Nephron progenitor cell (in vitro differentiated cells): ENCODE measurements at regions not wholly inside any gene's neighbourhood (a gene's known extent, or its start where the extent isn't known, plus 50 kb on each side); places are given as distances from the start of the nearest gene placed in this dataset.

Experiments used
- DNase-seq: peaks from one replicate; pipeline ENCODE4 v3.0.0; 2021
- H3K27ac Mint-ChIP-seq: 2 replicates; pipeline ENCODE4 v1.8.0; 2021; ENCODE audit warnings: mild to moderate bottlenecking, moderate library complexity, mixed read lengths
- H3K27me3 Mint-ChIP-seq: 2 replicates; pipeline ENCODE4 v1.8.0; 2021; ENCODE audit warnings: mild to moderate bottlenecking, low read depth, mixed read lengths; ENCODE audit not compliant: poor library complexity
- H3K36me3 Mint-ChIP-seq: 2 replicates; pipeline ENCODE4 v1.8.0; 2021; ENCODE audit warnings: low read depth, mixed read lengths
- H3K4me1 Mint-ChIP-seq: 2 replicates; pipeline ENCODE4 v1.8.0; 2021; ENCODE audit warnings: mixed read lengths
- H3K4me3 Mint-ChIP-seq: 2 replicates; pipeline ENCODE4 v1.8.0; 2021; ENCODE audit warnings: mild to moderate bottlenecking, moderate library complexity, mixed read lengths
- H3K9me3 Mint-ChIP-seq: 2 replicates; pipeline ENCODE4 v1.8.0; 2021; ENCODE audit warnings: mild to moderate bottlenecking, moderate library complexity, mixed read lengths
- TF ChIP-seq, protein P1 (sequence below): fragments of 200-600 bp; sonication (generic); IDR thresholded peaks from 2 replicates; pipeline ENCODE4 v1.5.0; 2021; ENCODE audit warnings: antibody characterized with exemption

DNA sequence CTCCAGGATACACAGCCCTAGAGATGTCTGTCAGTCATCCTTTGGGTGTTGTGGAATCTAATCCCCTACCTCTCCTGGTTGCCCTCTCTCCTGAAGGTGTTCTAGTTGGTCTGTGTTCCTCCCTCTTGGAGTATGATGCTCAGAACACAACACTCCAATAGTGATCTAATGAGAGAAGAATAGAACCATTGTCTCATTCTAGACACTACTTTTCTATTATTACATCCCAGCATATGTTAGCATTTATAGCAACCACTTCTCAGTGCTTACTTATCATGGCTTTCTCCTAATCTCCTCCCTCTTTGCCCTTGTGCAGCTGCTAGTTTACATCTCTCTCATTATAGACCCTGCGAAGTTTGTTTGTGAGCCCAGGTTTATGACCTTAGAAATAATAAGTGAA is 109.0 kb downstream of the UNC5CL start:
- DNase-seq = no peak

DNA sequence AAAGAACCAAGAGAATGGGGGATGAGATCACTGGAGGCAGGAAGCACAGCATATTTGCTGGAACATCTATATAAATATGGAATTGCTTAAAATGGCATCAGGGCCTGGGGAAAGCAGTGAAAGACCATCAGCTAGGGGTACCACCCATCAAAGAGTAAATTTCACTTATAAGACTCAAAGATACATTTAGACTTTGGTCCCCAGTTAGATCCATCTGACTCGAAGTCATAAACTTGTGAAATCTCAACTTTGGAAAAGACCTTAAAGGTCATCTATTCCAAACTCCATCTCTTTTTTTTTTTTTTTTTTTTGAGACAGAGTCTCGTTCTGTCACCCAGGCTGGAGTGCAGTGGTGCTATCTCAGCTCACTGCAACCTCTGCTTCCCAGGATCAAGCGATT is 109.8 kb downstream of the UNC5CL start:
- Mint-ChIP-seq H3K27me3 (peaks cover 11% of the 10 kb centered on the region), H3K9me3 (no peaks in the 10 kb centered on the region), H3K27ac (no peak overlapping the region), H3K36me3 (no peaks in the 10 kb centered on the region), H3K4me3 (no peak overlapping the region), H3K4me1 (peaks cover 29% of the 10 kb centered on the region)
- TF ChIP-seq, protein P1, sequence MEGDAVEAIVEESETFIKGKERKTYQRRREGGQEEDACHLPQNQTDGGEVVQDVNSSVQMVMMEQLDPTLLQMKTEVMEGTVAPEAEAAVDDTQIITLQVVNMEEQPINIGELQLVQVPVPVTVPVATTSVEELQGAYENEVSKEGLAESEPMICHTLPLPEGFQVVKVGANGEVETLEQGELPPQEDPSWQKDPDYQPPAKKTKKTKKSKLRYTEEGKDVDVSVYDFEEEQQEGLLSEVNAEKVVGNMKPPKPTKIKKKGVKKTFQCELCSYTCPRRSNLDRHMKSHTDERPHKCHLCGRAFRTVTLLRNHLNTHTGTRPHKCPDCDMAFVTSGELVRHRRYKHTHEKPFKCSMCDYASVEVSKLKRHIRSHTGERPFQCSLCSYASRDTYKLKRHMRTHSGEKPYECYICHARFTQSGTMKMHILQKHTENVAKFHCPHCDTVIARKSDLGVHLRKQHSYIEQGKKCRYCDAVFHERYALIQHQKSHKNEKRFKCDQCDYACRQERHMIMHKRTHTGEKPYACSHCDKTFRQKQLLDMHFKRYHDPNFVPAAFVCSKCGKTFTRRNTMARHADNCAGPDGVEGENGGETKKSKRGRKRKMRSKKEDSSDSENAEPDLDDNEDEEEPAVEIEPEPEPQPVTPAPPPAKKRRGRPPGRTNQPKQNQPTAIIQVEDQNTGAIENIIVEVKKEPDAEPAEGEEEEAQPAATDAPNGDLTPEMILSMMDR = no peak
- no peak for DNase-seq

More for the DNA sequence above, 109.0 kb downstream of the UNC5CL start:
- no peaks in the 10 kb centered on the region for H3K36me3 Mint-ChIP-seq
- H3K4me1 Mint-ChIP-seq = peaks cover 36% of the 10 kb centered on the region
- no peaks in the 10 kb centered on the region for H3K9me3 Mint-ChIP-seq
- TF ChIP-seq, protein P1 = no peak
- H3K27me3 Mint-ChIP-seq = peaks cover 11% of the 10 kb centered on the region
- no peak overlapping the region for H3K27ac Mint-ChIP-seq
- no peak overlapping the region for H3K4me3 Mint-ChIP-seq

DNA sequence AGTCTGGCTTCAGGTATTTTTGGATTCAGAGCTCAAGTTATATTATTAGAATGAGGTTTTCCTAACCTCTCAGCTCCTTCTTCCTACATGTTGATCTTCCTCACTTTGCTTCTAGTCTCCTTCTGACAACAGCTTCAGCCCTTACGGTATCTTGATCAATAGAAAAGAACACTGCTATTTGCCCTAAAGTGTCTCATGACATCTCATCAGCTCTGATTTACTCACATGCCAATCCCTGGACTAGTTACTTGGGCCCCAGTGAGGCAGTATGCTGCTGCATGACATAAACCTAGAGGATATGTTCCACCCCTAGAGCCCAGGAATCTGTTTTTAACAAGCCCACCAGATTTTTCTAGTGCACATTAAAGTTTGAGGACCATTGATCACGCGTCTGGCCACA is 110.3 kb downstream of the UNC5CL start:
- H3K9me3 Mint-ChIP-seq = no peaks in the 10 kb centered on the region
- no peak overlapping the region for H3K27ac Mint-ChIP-seq
- peaks cover 11% of the 10 kb centered on the region for H3K27me3 Mint-ChIP-seq
- peaks cover 24% of the 10 kb centered on the region for H3K4me1 Mint-ChIP-seq
- TF ChIP-seq, protein P1 = no peak
- no peak for DNase-seq
- no peak overlapping the region for H3K4me3 Mint-ChIP-seq
- H3K36me3 Mint-ChIP-seq = no peaks in the 10 kb centered on the region

DNA sequence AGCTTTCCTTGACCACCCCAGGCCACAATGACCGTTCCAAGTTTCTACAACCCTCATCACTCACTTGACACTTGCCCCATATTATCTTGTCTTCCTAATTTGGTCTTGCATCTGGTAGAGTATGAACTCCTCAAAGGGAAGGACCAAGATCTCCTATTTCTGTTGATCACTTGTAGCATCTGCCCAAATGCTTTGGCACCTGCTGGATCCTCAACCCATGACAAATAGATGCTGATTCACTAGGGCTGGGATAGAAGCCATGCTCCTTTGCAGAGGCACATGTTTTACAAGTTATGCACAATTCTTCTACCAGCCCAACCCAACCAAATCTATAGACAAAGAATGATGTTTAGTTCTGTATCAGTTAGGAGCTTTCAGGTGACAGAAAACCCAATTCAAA is 110.7 kb downstream of the UNC5CL start:
- no peaks in the 10 kb centered on the region for H3K9me3 Mint-ChIP-seq
- TF ChIP-seq, protein P1 = no peak
- H3K27me3 Mint-ChIP-seq = peaks cover 11% of the 10 kb centered on the region
- H3K27ac Mint-ChIP-seq = no peak overlapping the region
- H3K4me1 Mint-ChIP-seq = peaks cover 21% of the 10 kb centered on the region
- no peak for DNase-seq
- no peaks in the 10 kb centered on the region for H3K36me3 Mint-ChIP-seq
- no peak overlapping the region for H3K4me3 Mint-ChIP-seq

DNA sequence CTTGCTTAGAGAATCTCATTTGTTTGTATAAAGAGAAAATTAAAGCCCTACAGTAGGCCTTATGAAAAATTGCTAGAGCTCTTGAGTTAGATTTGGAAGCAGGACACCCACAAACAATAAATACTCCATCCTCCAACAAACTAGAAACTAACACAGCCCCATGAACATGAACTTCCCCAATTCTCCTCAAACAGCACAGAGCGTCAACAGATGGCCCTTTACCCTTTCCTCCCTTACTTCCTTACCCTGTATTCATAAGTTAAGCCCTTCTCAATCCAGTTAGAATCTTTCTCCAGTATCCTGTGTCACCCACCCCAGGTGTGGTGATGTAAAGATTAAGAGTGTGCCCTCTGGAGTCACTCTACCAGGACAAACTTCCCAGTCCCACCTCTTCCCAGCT is 113.7 kb downstream of the UNC5CL start:
- TF ChIP-seq, protein P1 = no peak
- Mint-ChIP-seq H3K36me3 (no peaks in the 10 kb centered on the region), H3K4me1 (peaks cover 21% of the 10 kb centered on the region), H3K27me3 (peaks cover 16% of the 10 kb centered on the region), H3K9me3 (no peaks in the 10 kb centered on the region), H3K27ac (no peak overlapping the region), H3K4me3 (no peak overlapping the region)
- DNase-seq = no peak

DNA sequence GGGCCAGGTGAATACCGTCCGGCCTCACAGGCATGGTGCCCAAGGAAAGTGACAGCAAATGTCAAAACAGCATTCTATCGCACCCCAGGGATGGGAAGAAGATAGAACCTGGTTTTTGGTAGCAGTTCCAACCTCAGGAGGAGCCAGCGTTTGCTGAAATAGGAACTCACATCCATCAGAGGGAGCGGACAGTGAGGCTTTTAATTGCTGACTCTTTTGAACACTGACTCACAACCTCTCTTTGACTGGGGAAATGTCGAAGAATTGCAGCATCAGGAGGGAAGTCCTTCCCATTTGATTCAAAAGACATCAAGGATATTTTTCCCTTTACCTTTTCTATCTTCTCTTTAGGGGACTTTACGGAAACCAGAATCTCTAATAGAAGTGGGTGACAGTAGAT is 114.2 kb downstream of the UNC5CL start:
- DNase-seq = no peak
- Mint-ChIP-seq H3K27ac (no peak overlapping the region), H3K9me3 (no peaks in the 10 kb centered on the region), H3K27me3 (peaks cover 16% of the 10 kb centered on the region), H3K4me1 (peaks cover 21% of the 10 kb centered on the region), H3K4me3 (no peak overlapping the region), H3K36me3 (no peaks in the 10 kb centered on the region)
- TF ChIP-seq, protein P1 = no peak
